Fibroblast of skin of left biceps (primary cell): ENCODE measurements at regions not wholly inside any gene's neighbourhood (a gene's known extent, or its start where the extent isn't known, plus 50 kb on each side); places are given as distances from the start of the nearest gene placed in this dataset.

ENCODE experiments used
- DNase-seq, 2 experiments: peaks; one replicate each; pipeline ENCODE4 v3.0.0-alpha.2; 2013; ENCODE audit warnings: low read depth in 2 of 2

- DNase-seq: no peak
These were observed 741.4 kb upstream of the POT1 start for GRCh38 chr7:125670926-125671572.

GRCh38 chr7:125668321-125668993, 738.8 kb upstream of the POT1 start:
- no peak for DNase-seq

- DNase-seq: no peak
These were observed 735.0 kb upstream of the POT1 start for GRCh38 chr7:125664625-125665024.

GRCh38 chr7:125663961-125664360, 734.3 kb upstream of the POT1 start:
- no peak for DNase-seq

- no peak for DNase-seq
These were observed 732.1 kb upstream of the POT1 start for GRCh38 chr7:125661677-125662076.

- no peak for DNase-seq
These were observed 731.4 kb upstream of the POT1 start for GRCh38 chr7:125661006-125661405.

GRCh38 chr7:125654076-125654475, 724.5 kb upstream of the POT1 start:
- no peak for DNase-seq

GRCh38 chr7:125651823-125652528, 722.4 kb upstream of the POT1 start:
- DNase-seq: no peak

- no peak for DNase-seq
These were observed 718.9 kb upstream of the POT1 start for GRCh38 chr7:125648543-125648942.

- no peak for DNase-seq
These were observed 716.1 kb upstream of the POT1 start for GRCh38 chr7:125645770-125646169.

- DNase-seq: no peak
These were observed 714.5 kb upstream of the POT1 start for GRCh38 chr7:125644109-125644508.

- DNase-seq: no peak
These were observed 713.7 kb upstream of the POT1 start for GRCh38 chr7:125643302-125643701.

- DNase-seq: no peak
These were observed 712.3 kb upstream of the POT1 start for GRCh38 chr7:125641884-125642283.

- DNase-seq: no peak
These were observed 706.8 kb upstream of the POT1 start for GRCh38 chr7:125636320-125636962.

GRCh38 chr7:125618516-125618915, 688.9 kb upstream of the POT1 start:
- DNase-seq: no peak

GRCh38 chr7:125611582-125611981, 682.0 kb upstream of the POT1 start:
- DNase-seq: no peak

- no peak for DNase-seq
These were observed 677.0 kb upstream of the POT1 start for GRCh38 chr7:125606671-125607070.

- no peak for DNase-seq
These were observed 675.6 kb upstream of the POT1 start for GRCh38 chr7:125605241-125605640.

- DNase-seq: no peak
These were observed 672.8 kb upstream of the POT1 start for GRCh38 chr7:125602441-125602840.

- DNase-seq: no peak
These were observed 669.8 kb upstream of the POT1 start for GRCh38 chr7:125599387-125599786.

- no peak for DNase-seq
These were observed 662.7 kb upstream of the POT1 start for GRCh38 chr7:125592331-125592730.

GRCh38 chr7:125573126-125573525, 643.5 kb upstream of the POT1 start:
- DNase-seq: no peak

GRCh38 chr7:125572414-125572813, 642.8 kb upstream of the POT1 start:
- no peak for DNase-seq
